Activated gamma-delta T cell (primary cell): ENCODE measurements at regions not wholly inside any gene's neighbourhood (a gene's known extent, or its start where the extent isn't known, plus 50 kb on each side); places are given as distances from the start of the nearest gene placed in this dataset.

Experiments
- DNase-seq: peaks from one replicate; lab custom pipeline; 2025; lab: John Stamatoyannopoulos, UW

GRCh38 chr22:49240016-49240380 is 587.7 kb downstream of the BRD1 start:
- DNase-seq = no peak

DNA sequence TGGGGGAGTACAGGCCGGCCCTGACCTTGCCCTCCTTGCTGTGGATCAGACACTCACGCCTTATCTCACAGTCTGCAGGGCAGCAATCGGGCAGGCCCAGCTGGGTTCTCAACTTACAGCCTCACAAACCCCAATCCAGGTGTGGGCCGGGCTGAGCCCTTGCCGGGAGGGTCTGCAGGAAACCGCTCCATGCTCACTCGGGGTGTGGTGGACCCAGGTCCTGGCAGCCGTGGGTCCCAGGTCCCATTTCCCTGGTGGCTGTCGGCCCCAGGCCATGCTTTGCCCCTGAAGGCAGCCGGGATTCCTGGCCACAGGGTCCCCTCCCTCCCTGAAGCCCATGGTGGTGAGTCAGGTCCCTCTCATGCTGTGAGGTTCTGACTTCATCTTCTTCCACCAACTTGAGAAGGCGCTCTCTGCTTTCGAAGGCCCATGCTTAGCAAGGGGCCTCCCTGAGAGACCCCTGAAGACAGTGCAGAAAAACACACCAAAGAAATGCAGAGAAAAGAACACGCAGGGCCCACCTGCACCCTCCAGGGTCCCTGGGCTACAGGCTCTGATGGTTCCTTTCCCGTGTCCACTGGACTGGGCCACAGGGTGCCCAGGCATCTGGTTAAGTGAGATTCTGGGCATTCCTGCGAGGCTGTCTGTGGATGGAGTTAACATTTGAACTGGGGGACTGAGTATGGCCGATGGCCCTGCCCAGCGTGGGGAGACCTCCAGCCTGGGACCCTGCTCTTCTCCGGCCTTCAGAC is 588.2 kb downstream of the BRD1 start:
- DNase-seq = no peak

GRCh38 chr22:49238181-49239141 is 589.2 kb downstream of the BRD1 start:
- no peak for DNase-seq

GRCh38 chr22:49237703-49238102 is 590.0 kb downstream of the BRD1 start:
- no peak for DNase-seq

- DNase-seq = no peak
Observed at GRCh38 chr22:49237279-49237678, 590.4 kb downstream of the BRD1 start.

DNA sequence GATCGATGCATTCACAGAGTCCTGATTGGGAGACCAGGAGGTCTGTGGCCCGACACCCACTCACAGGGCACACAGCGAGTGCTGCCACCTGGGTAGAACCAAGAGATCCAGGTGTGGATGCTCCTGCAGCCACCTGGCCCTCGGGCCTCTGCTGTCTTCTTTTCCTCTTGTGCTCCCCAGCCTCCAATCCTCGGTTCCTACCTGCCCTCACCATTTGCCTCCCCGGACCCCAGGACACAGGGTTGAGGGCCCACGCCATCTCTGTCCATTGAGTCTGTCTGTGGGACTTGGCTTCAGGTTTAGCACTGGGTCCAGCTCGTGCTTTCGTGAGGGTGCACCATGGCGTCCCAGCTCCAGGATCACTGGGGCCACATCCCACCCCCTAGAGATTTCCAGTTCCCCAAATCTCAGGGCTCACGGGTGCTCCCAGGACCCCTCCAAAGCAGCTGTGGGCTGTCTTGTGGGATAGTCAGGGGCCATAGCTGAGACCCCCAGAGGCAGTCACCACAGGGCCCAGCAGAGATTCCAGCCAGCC is 591.1 kb downstream of the BRD1 start:
- DNase-seq = no peak

- DNase-seq = no peak
Observed at GRCh38 chr22:49235463-49236300, 592.0 kb downstream of the BRD1 start.

GRCh38 chr22:49234459-49234858 is 593.2 kb downstream of the BRD1 start:
- no peak for DNase-seq

GRCh38 chr22:49233507-49234100 is 594.1 kb downstream of the BRD1 start:
- no peak for DNase-seq

DNA sequence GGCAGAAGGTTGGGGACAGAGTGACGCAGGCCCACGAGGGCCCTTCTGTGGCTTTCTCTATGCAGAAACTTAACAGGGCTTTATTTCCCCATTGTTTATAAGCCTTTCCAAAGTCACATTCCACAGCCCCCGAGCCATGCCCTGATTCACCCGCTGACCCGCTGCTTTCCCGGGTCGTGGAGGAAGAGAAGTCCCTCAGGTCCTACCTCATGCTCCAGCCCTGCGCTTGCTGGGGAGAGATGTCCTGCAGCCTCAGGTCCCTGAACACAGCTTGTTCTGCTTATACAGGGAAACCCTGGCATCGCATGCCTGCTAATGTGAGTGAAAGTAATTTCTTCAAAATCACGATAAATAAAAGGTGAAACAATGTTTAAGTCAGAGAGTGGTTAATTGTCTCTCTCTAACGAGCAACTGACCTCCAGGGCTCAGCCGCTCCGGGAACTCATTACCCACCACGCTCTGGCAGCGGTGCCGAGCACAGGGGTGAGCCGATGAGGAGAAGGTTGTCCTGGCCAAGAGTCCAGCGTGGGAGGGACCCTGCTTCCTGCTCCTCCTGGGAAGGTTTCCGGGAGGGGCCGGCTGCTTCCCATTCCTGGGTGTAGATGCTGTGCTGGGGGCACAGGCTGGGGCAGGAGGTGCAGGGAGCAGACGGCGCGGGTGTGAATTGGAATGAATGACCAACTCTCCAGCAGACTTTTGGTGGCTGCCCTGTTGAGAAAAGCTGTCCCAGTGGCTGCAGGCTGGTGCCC is 595.2 kb downstream of the BRD1 start:
- DNase-seq = no peak

GRCh38 chr22:49230194-49230577 is 597.5 kb downstream of the BRD1 start:
- no peak for DNase-seq

- DNase-seq = no peak
Observed at GRCh38 chr22:49229483-49230193, 598.0 kb downstream of the BRD1 start.

DNA sequence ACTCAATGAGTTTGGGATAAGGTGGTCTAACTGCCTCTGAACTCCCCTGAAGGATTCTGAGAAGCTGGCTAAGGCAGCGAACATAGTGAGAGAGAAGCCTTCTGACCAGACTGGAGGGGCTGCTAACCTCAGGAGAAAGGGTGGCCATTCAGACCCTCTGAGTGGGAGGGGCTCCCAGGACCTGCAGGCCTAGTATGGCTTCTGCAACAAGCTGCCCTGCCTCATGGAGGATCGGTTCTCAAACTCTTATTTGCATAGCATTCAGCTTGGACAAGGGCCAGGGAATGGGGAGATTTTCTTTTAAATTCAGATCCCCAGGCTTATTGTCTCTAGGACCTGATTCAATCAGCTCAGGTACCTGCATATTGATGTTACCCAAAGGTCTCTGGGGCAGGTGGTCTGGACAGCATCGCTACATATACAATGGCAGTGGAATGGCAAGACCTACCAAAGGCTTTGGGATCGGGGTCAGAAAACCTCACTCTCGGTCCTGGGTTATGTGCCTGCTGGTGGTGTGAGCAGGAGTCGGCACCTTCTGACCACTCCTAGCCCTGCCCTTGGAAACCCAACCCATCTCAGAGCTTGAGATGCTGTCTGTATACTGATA is 599.1 kb downstream of the BRD1 start:
- DNase-seq = no peak

DNA sequence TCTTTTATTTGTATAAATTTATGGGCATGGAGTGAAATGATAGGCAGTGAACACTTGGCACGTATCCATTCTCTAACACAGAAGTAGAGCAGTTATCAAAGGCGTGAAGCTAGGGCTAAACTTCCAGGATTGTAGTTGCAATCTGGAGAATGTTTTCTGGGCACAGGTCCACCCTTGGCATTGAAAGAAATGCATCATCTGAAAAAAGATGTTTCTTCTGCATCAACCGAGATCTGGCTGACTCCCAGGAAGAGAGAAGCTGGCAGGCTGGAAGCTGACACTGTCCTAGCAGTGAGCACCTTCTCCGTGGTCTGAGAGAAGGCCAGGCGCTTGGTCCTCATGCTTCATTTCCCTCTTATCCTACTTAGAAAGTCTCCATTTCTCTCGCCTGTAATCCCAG is 600.0 kb downstream of the BRD1 start:
- no peak for DNase-seq

- DNase-seq = no peak
Observed at GRCh38 chr22:49226096-49226495, 601.6 kb downstream of the BRD1 start.

DNA sequence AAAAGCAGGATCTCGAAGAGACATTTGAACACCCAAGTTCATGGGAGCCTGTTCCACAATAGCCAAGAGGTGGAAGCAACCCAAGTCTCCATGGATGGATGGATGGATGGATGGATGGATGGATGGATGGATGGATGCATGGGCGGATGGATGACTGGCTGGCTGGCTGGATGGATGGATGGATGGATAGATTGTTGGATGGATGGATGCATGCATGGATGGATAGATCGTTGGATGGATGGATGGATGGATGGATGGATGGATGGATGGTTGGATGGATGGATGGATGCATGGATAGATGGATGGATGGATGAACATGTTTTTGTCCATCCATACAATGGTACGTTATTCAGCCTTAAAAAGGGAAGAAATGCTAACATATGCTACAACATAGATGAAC is 603.4 kb downstream of the BRD1 start:
- no peak for DNase-seq

- DNase-seq = no peak
Observed at GRCh38 chr22:49218142-49218541, 609.5 kb downstream of the BRD1 start.

DNA sequence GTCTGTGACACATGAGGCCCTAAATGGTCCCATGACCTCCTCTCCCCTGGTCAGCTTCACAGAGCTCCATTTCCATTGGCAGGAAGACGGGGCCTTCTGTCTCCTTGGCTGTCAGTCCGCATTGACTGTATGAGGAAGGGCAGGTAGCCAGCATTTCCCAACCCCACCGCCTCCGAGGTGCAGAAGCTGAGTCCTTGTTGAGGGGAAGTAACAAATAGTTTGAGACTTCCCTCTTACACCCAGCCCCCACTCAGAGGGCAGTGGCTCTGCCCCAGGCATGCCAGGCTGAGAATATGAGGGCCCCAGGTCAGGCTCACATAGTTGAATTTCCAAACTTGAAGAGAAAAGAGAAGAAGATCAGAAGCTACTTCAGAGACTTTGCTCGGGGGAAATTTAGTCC is 611.1 kb downstream of the BRD1 start:
- DNase-seq = no peak

- no peak for DNase-seq
Observed at GRCh38 chr22:49215840-49216239, 611.8 kb downstream of the BRD1 start.

DNA sequence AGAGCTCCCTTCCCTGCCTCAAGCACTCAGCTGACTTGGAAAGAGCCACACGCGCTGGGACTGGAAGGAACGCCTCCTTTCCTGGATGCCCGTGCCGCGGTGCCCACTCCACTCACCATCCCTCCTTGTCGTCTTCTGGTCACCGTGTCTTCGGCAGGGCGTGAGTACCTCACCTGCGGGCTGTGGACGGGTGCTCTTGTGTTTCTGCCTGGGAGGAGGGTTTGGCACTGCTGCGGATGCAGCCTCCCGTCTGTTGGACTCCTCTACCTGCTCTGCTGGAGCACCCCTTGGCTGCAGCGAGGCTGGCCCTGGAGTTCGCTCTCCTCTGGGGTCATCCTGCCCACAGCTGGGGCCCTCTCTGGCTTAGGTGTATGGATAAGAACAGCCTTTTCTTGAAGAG is 612.7 kb downstream of the BRD1 start:
- DNase-seq = no peak
